GM23248 (cell line): ENCODE measurements at regions not wholly inside any gene's neighbourhood (a gene's known extent, or its start where the extent isn't known, plus 50 kb on each side); places are given as distances from the start of the nearest gene placed in this dataset.

Experiments
- EZH2 ChIP-seq: fragments of 200-600 bp; sonication (generic); IDR thresholded peaks from 2 replicates; pipeline ENCODE4 v1.6.1; 2018; ENCODE audit warnings: antibody characterized with exemption, mild to moderate bottlenecking; ENCODE audit not compliant: insufficient read depth, poor library complexity, severe bottlenecking
- EZH2phosphoT487 ChIP-seq: fragments of 200-600 bp; sonication (generic); IDR thresholded peaks from 2 replicates; pipeline ENCODE4 v1.6.1; 2018; ENCODE audit warnings: antibody characterized with exemption, moderate library complexity, mild to moderate bottlenecking, low read depth; ENCODE audit not compliant: insufficient read depth

DNA sequence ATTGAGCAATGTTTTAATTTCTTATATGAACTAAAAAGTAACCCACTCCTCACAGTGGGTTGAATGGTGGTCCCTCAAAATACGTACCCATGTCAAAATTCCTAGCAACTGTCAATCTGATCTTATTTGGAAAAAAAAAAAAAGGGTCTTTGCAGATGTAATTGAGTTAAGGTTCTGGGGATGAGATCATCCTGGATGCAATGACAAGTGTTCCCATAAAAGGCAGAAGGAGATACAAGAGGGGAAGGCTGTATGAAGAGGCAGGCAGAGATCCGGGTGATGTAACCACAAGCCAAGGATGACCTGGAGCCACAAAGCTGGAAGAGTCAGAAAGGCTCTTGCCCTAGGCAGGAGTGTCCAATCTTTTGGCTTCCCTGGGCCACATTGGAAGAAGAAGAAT is 516.3 kb upstream of the MKI67 start:
- TF ChIP-seq EZH2: no peak
- no peak for TF ChIP-seq EZH2phosphoT487
